SJCRH30 (cell line): ENCODE measurements at regions not wholly inside any gene's neighbourhood (a gene's known extent, or its start where the extent isn't known, plus 50 kb on each side); places are given as distances from the start of the nearest gene placed in this dataset.
A peak's percentile ranks its signal among the peaks of the same experiment; 100 is the strongest.

Experiments
- DNase-seq, 2 experiments: peaks; one replicate each; pipeline ENCODE4 v3.0.0-alpha.2; 2015 to 2020
- H3K27ac ChIP-seq: fragments of 250-450 bp; sonication (Bioruptor Pico); 2 replicates; pipeline ENCODE4 v1.5.1; 2020; ENCODE audit warnings: mild to moderate bottlenecking, moderate library complexity
- H3K27me3 ChIP-seq: fragments of 250-450 bp; sonication (Bioruptor Pico); 2 replicates; pipeline ENCODE4 v1.5.1; 2020; ENCODE audit warnings: mild to moderate bottlenecking, moderate library complexity
- H3K36me3 ChIP-seq: fragments of 250-450 bp; sonication (Bioruptor Pico); 2 replicates; pipeline ENCODE4 v1.5.1; 2020; ENCODE audit warnings: mild to moderate bottlenecking, moderate library complexity
- H3K4me1 ChIP-seq: fragments of 250-450 bp; sonication (Bioruptor Pico); 2 replicates; pipeline ENCODE4 v1.5.1; 2020; ENCODE audit warnings: mild to moderate bottlenecking, moderate library complexity
- H3K4me3 ChIP-seq: fragments of 250-450 bp; sonication (Bioruptor Pico); 2 replicates; pipeline ENCODE4 v1.5.1; 2020; ENCODE audit warnings: mild to moderate bottlenecking, moderate library complexity
- H3K9me3 ChIP-seq: fragments of 250-450 bp; sonication (Bioruptor Pico); replicated peaks from 2 replicates; pipeline ENCODE4 v1.5.1; 2020; ENCODE audit warnings: mild to moderate bottlenecking, moderate library complexity

DNA sequence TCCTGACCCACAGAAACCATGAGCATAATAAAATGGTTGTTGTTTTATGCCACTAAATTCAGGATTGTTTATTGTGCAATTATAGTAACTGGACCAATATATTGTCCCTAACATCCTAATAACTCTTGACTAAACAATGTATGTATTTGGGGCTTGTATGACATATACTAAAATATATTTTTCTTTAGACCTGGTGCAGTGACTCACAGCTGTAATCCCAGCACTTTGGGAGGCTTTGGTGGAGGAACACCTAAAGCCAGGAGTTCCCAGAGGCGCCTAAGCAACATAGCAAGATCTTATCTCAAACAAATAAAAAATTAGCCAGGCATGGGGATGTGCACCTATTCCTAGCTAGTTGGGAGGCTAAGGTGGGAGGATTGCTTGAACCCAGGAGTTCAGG, 180.4 kb downstream of the SUCNR1 start:
- H3K9me3 ChIP-seq = no peaks in the 10 kb centered on the region
- no peak for DNase-seq
- H3K4me3 ChIP-seq = no peak overlapping the region
- no peak overlapping the region for H3K27ac ChIP-seq
- no peaks in the 10 kb centered on the region for H3K27me3 ChIP-seq
- H3K4me1 ChIP-seq = no peaks in the 10 kb centered on the region
- H3K36me3 ChIP-seq = no peaks in the 10 kb centered on the region

DNA sequence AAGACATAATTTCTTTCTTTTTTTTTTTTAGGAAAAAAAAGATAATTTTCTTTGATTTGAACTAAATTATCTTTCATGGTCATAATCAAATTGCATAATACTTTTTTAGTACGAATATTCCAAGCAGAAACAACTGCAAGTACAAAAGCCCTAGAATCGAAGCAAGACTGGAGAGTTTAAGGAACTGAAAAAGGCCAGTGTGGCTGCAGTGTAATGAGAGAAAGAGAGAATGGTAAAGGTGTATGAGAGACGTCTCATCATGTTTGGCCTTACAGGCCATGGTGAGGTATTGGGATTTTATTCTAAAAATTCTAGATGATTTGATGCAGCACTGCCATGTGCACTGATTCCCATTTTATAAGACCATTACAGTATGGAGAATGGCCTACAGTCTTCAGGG, 180.9 kb downstream of the SUCNR1 start:
- H3K27ac ChIP-seq = no peak overlapping the region
- no peaks in the 10 kb centered on the region for H3K36me3 ChIP-seq
- no peak overlapping the region for H3K4me3 ChIP-seq
- no peak for DNase-seq
- H3K27me3 ChIP-seq = no peaks in the 10 kb centered on the region
- no peaks in the 10 kb centered on the region for H3K4me1 ChIP-seq
- no peaks in the 10 kb centered on the region for H3K9me3 ChIP-seq

DNA sequence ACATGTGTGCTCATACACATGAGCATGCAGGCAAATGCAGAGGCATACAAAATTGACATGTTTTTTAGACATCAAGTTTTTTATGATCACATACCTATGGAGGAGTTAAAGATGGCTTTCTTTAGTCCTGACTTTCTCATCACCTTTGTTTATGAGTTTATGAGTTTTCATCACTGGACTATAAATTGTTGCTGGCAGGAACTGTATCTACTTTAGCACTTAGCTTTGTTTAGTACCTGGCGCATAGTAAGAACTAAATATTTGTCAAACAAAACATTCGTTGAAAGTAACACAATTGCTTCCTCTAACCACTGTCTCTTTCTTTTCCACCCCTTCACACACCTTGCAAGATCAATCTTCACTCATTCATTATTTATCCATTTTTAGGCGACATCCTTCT, 182.6 kb downstream of the SUCNR1 start:
- no peaks in the 10 kb centered on the region for H3K4me1 ChIP-seq
- no peaks in the 10 kb centered on the region for H3K27me3 ChIP-seq
- H3K4me3 ChIP-seq = no peak overlapping the region
- no peaks in the 10 kb centered on the region for H3K9me3 ChIP-seq
- no peaks in the 10 kb centered on the region for H3K36me3 ChIP-seq
- no peak overlapping the region for H3K27ac ChIP-seq
- no peak for DNase-seq

- no peaks in the 10 kb centered on the region for H3K9me3 ChIP-seq
- no peaks in the 10 kb centered on the region for H3K27me3 ChIP-seq
- no peak overlapping the region for H3K4me3 ChIP-seq
- no peaks in the 10 kb centered on the region for H3K4me1 ChIP-seq
- H3K27ac ChIP-seq = no peak overlapping the region
- no peak for DNase-seq
- H3K36me3 ChIP-seq = no peaks in the 10 kb centered on the region
Measured at GRCh38 chr3:152056481-152056880, 183.0 kb downstream of the SUCNR1 start.

GRCh38 chr3:152056987-152057386, 183.5 kb downstream of the SUCNR1 start:
- no peak for DNase-seq
- H3K27ac ChIP-seq = no peak overlapping the region
- no peak overlapping the region for H3K4me3 ChIP-seq

GRCh38 chr3:152058856-152059255, 185.4 kb downstream of the SUCNR1 start:
- Histone ChIP-seq H3K4me3 (no peak overlapping the region), H3K4me1 (no peaks in the 10 kb centered on the region), H3K27me3 (no peaks in the 10 kb centered on the region), H3K36me3 (no peaks in the 10 kb centered on the region), H3K9me3 (no peaks in the 10 kb centered on the region), H3K27ac (no peak overlapping the region)
- DNase-seq = no peak

More at GRCh38 chr3:152056987-152057386, 183.5 kb downstream of the SUCNR1 start:
- Histone ChIP-seq H3K36me3 (no peaks in the 10 kb centered on the region), H3K27me3 (no peaks in the 10 kb centered on the region), H3K9me3 (no peaks in the 10 kb centered on the region), H3K4me1 (no peaks in the 10 kb centered on the region)

GRCh38 chr3:152060701-152061100, 187.3 kb downstream of the SUCNR1 start:
- Histone ChIP-seq H3K27ac (no peak overlapping the region), H3K4me1 (no peaks in the 10 kb centered on the region), H3K4me3 (no peak overlapping the region), H3K36me3 (no peaks in the 10 kb centered on the region), H3K9me3 (no peaks in the 10 kb centered on the region), H3K27me3 (no peaks in the 10 kb centered on the region)
- DNase-seq = peak in 1 of 2 experiments; percentile 19

- Histone ChIP-seq H3K4me1 (no peaks in the 10 kb centered on the region), H3K27ac (no peak overlapping the region), H3K9me3 (no peaks in the 10 kb centered on the region), H3K4me3 (no peak overlapping the region), H3K36me3 (no peaks in the 10 kb centered on the region), H3K27me3 (no peaks in the 10 kb centered on the region)
- DNase-seq = no peak
Measured at GRCh38 chr3:152061296-152061695, 187.9 kb downstream of the SUCNR1 start.

- DNase-seq = no peak
- no peak overlapping the region for H3K4me3 ChIP-seq
- no peaks in the 10 kb centered on the region for H3K27me3 ChIP-seq
- no peaks in the 10 kb centered on the region for H3K4me1 ChIP-seq
- no peaks in the 10 kb centered on the region for H3K9me3 ChIP-seq
- H3K36me3 ChIP-seq = no peaks in the 10 kb centered on the region
- no peak overlapping the region for H3K27ac ChIP-seq
Measured at GRCh38 chr3:152069871-152070270, 196.4 kb downstream of the SUCNR1 start.

DNA sequence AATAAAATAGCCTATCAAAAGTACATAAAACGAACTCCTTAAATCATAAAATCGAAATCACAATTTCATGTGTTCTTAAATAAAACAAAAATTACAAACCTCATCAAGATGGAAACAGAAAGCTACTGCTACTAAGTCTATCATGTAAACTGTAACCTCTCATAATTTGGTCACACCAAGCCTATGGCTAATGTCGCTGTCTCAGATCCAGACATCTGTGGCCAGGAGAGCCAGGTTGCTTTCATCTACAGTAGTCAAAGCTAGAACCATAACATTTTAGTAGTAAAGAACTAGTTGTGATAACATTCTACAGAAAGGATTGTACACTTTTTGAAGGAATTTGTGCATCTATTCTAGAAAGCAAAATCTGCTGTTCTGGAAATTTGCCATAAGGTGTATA, 197.4 kb upstream of the MBNL1 start:
- no peak overlapping the region for H3K4me3 ChIP-seq
- no peaks in the 10 kb centered on the region for H3K27me3 ChIP-seq
- DNase-seq = no peak
- H3K27ac ChIP-seq = no peak overlapping the region
- no peaks in the 10 kb centered on the region for H3K36me3 ChIP-seq
- H3K4me1 ChIP-seq = no peaks in the 10 kb centered on the region
- H3K9me3 ChIP-seq = no peaks in the 10 kb centered on the region

DNA sequence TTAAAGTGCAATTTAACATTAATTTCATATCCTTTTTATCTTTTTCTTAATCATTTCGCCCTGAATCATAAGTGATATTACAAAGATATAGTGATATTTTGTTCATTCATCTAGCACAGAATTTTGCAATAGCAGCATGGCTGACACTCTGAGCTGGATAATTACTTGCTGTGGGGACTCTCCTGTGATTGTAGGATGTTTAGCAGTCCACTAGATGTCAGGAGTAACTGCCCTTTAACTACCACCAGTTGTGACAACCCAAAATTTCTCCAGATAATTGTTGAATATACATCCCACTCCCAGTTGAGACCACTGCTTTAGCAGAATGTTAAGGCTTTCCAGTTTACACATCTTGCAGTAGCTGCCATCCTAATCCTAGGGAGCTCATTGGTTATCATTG, 196.8 kb upstream of the MBNL1 start:
- Histone ChIP-seq H3K4me3 (no peak overlapping the region), H3K27ac (no peak overlapping the region), H3K36me3 (no peaks in the 10 kb centered on the region), H3K4me1 (no peaks in the 10 kb centered on the region), H3K9me3 (no peaks in the 10 kb centered on the region), H3K27me3 (no peaks in the 10 kb centered on the region)
- peak in 1 of 2 experiments; percentile 45 for DNase-seq

- Histone ChIP-seq H3K27ac (no peak overlapping the region), H3K36me3 (no peaks in the 10 kb centered on the region), H3K9me3 (no peaks in the 10 kb centered on the region), H3K4me1 (no peaks in the 10 kb centered on the region), H3K4me3 (no peak overlapping the region), H3K27me3 (no peaks in the 10 kb centered on the region)
- DNase-seq = no peak
Measured at GRCh38 chr3:152073267-152073666, 195.5 kb upstream of the MBNL1 start.

DNA sequence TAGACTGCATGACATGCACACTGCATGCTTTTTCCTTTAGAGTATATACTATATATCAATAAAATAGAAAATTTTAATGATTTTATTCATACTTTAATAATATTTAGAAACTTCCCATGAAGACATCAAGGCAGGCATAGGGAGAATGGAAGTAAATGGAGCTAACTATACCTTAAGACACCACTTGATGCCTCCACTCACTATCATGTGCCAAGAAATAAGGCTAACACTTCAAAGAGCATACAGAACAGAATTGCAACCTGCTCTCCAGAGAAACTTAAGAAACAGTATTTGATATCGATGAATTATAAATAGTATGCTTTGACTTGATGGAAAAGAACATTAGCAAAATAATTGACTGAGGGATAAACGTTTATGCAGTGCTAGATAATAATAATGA, 192.6 kb upstream of the MBNL1 start:
- H3K4me1 ChIP-seq = no peaks in the 10 kb centered on the region
- no peaks in the 10 kb centered on the region for H3K27me3 ChIP-seq
- H3K27ac ChIP-seq = no peak overlapping the region
- DNase-seq = no peak
- no peaks in the 10 kb centered on the region for H3K9me3 ChIP-seq
- H3K36me3 ChIP-seq = no peaks in the 10 kb centered on the region
- H3K4me3 ChIP-seq = no peak overlapping the region

DNA sequence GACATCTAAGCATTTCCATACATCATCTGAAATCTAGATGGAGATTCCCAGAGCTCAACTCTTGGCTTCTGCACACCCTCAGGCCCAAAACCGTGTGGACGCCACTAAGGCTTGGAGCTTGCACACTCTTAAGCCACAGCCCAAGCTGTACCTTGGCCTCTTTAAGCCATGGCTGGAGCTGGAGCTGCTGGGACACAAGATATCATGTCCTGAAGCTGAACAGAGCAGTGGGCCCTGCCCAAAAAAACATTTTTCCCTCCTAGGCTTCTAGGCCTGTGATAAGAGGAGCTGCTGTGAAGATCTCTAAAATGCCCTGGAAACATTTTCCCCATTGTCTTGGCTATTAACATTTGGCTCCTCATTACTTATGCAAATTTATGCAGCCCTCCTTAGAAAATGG, 188.7 kb upstream of the MBNL1 start:
- Histone ChIP-seq H3K36me3 (no peaks in the 10 kb centered on the region), H3K4me3 (no peak overlapping the region), H3K4me1 (no peaks in the 10 kb centered on the region), H3K9me3 (no peaks in the 10 kb centered on the region), H3K27ac (no peak overlapping the region), H3K27me3 (no peaks in the 10 kb centered on the region)
- no peak for DNase-seq

- H3K27me3 ChIP-seq = no peaks in the 10 kb centered on the region
- DNase-seq = no peak
- no peaks in the 10 kb centered on the region for H3K9me3 ChIP-seq
Measured at GRCh38 chr3:152083135-152083534, 185.6 kb upstream of the MBNL1 start.

GRCh38 chr3:152084441-152085158, 184.1 kb upstream of the MBNL1 start:
- Histone ChIP-seq H3K27ac (no peak overlapping the region), H3K4me3 (no peak overlapping the region), H3K36me3 (no peaks in the 10 kb centered on the region), H3K27me3 (no peaks in the 10 kb centered on the region), H3K4me1 (no peaks in the 10 kb centered on the region), H3K9me3 (no peaks in the 10 kb centered on the region)
- no peak for DNase-seq

More at GRCh38 chr3:152083135-152083534, 185.6 kb upstream of the MBNL1 start:
- Histone ChIP-seq H3K4me3 (no peak overlapping the region), H3K36me3 (no peaks in the 10 kb centered on the region), H3K4me1 (no peaks in the 10 kb centered on the region), H3K27ac (no peak overlapping the region)
